ENCODE measurements at regions not wholly inside any gene's neighbourhood (a gene's known extent, or its start where the extent isn't known, plus 50 kb on each side); places are given as distances from the start of the nearest gene placed in this dataset.
"Not testable (repeated sequence)": the region's sequence is repeated elsewhere in the genome, so short reads cannot be mapped to it uniquely, and the experiment has no call there.

DNA sequence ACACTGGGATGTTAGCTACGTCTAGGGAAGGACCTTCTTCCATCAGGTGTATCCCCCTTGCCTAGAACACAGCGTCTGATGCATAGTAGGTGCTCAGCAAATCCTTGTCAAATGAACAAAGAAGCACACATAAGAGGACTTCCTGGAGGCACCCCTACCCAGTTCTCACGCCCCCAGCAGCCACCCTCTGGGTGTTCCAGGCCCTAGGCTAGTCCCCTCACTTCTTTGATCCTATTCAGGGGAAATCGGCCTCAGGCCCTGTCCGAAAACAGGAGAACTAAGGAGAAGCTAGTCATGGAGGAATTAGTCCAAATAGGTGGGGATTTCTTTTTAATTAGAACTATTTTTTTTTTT is 84.7 kb upstream of the SIRPA start:
- no peak for DNase-seq

DNA sequence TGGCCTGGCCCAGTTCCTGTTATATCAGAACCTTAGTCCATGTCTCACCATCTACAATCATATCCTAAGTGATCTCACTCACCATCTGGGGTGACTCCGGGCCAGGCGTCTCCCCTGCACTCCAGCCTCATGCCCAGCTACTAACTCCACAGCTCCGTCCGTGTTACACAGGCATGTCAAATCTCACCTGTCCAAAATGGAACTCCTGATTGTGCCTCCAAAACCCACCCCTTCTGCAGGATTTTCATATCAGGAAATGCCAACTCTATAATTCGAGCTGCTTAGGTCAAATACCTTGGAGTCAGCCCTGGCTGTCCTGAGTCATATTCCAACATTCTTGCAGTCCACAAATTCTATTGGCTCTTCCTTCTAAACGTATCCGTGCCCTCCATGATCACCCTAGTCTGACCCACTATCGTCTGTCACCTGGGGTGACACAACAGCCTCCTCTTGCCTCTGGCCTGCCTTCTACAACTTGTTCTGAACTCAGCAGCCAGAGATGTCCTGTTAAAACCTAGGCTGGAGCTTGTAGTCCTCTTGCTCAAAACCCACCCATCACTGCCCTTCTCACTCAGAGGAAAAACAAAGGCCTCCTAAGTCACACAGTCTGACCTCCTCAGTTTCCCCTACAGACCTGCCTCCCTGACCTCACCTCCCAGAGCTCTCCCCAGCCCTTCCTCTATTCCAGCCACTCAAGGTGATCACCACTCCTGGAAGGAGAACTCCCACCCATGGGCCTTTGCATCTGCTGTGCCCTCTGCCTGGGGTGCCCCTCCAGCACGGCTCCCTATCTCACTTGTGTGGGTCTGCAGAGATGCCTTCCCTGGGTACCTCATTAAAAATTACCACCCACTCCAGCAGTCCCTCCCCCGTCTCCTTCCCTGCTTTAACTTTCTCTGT is 85.3 kb upstream of the SIRPA start:
- no peak for DNase-seq

DNA sequence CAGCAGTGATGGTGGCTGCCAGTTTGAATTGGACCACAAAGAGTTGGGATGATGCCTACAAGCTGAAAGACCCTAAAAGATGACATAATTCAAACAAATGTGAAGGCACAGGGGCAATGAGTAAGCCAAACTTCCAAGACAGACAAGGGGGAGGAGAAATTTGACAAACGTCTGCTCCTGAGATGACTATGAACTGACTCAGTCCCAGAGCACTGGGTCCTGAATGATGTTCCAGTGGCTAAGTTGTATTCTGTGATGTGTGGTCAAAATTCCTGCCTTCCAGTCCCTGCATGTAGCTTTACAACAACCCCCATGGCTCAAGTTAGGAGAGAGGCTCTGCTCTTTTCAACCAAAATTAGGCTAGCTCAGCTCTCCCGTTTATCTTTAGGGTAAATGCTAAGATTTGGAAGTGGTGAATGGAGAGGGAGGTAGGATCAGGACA is 86.1 kb upstream of the SIRPA start:
- DNase-seq, result no peak

DNA sequence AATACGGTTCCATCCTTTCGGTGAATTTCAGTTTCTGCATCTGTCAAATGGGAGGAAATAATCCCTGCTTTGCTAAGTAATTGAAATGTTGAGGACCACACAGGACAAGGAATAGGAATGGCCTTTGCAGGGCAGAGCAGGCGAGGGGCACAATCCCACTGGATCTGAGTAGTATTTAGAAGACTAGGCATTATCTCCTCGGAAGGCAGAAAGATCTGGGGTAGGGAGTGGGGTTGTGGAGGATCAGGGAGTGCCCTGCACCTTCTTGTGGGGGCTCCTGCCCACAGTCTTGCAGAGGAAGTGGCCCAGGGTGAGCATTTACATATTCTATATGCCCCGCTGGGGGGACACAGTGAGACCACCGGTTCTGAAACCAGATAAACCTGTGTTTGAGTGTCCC is 87.1 kb upstream of the SIRPA start:
- DNase-seq, result no peak

DNA sequence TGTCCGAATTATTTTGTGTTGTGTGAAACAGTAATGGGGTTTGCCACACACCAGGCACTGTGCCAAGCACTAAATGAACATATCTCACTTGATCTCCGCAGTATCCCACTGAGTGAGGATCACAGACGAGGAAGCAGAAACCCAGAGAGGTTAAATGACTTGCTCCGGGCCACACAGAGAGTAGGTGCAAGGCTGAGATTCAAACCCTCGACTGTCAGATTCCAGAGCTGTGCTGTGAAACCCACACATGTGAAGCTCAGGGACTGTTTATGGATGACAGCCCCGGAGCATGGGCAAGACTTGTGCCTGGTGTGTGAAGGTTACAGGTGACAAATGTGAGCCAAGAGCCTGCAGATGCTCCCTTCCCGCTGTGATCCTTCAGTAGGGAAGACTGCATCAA is 87.8 kb upstream of the SIRPA start:
- DNase-seq, result no peak

DNA sequence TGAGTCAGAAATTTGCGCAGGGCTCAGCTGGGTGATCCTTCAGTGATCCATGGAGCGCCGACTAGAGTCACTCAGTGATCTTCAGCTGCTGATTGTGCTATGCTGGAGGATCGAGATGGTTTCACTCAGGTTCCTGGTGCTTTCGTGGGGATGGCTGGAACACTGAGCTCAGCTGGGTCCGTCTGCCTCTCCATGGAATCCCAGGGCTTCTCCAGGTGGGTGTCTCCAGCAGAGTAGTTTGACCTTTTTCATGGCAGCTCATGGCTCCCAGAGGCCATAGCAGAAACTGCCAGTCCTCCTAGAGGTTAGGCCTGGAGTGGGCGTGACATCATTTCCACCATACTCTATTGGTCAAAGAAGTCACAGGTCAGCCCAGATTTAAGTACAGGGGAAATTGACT is 88.8 kb upstream of the SIRPA start:
- no peak for DNase-seq

DNA sequence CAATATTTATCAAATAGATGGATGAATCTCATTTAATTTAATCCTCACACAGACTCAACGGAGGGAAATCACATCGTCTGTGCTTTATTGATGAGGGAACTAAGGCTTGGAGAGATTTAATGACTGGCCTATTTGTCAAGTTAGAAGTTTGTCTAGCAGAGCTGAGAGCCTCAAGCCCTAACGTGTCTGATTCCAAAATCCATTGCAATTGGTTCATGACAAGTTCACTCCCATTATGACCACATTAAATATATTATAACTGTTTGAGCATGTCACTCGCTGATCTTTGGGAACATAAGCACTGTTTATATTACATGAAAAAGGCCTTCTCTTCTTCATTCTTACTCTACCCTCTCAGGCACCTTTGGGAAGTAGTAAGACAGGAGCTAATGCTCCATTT is 89.4 kb upstream of the SIRPA start:
- DNase-seq, result no peak

DNA sequence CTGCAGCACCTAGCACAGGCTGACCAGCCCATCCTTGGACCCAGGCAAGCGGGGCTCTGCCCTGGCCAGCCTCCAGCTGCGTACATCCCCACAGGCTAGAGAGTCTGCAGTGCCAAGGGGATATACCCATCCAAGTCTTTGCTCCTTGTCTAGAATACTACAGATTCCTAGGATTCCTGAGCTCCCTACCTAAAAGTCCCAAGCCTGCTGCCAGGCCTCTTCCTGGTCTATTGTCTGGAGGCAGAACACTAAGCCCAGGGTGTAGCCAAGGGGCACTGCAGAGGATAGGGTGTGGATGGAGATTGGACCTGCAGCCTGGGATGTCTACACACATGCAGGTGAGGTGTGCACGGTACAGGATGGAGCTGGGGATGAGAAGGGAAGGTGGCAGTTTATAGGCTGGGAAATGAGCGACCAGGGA is 90.0 kb upstream of the SIRPA start:
- DNase-seq, result no peak

DNA sequence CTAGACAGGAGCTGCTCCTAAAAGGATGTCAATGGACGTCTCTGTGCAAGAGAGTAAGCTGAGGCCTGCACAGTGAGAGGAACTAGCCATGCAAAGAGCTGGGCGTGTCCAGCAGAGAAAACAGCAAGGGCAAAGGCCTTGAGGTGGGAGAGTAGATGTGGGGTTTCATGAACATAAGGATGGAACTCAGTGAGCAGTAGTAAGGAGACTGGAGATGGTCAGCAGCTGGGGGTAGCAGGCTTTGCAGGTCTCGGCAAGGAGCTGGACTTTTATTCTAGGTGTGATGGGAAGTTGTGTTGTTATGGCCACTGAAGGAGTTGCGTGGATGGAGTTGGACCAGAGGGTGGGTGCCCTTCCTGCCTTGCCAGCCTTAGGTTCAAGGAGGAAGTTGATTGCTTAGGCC is 90.7 kb upstream of the SIRPA start:
- no peak for DNase-seq

DNA sequence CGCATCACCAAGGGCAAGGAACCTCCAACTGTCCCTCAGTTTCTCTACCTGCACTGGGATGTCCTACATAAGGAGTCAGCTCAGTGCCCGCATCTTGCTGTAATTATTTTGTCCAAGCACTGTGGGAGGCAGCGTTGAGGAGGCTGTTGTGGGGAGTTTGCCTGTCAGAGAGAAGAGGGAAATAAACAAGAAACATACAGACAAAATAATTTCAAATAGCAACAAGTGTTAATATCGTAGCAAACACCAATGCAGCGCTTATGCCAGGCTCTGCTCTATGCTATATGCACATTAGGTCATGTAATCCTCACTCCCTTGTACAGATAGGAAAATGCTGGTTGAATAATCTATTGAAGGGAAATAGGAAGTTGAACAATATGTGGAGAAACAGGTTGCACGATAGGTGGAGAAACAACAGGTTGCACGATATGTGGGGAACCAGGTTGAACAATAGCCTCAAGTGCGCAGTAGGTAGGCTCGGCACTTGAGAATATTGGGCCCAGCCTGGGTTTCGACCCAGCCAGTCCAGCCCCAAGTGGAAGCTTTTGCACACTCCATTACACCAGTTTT is 91.2 kb upstream of the SIRPA start:
- DNase-seq, result no peak

DNA sequence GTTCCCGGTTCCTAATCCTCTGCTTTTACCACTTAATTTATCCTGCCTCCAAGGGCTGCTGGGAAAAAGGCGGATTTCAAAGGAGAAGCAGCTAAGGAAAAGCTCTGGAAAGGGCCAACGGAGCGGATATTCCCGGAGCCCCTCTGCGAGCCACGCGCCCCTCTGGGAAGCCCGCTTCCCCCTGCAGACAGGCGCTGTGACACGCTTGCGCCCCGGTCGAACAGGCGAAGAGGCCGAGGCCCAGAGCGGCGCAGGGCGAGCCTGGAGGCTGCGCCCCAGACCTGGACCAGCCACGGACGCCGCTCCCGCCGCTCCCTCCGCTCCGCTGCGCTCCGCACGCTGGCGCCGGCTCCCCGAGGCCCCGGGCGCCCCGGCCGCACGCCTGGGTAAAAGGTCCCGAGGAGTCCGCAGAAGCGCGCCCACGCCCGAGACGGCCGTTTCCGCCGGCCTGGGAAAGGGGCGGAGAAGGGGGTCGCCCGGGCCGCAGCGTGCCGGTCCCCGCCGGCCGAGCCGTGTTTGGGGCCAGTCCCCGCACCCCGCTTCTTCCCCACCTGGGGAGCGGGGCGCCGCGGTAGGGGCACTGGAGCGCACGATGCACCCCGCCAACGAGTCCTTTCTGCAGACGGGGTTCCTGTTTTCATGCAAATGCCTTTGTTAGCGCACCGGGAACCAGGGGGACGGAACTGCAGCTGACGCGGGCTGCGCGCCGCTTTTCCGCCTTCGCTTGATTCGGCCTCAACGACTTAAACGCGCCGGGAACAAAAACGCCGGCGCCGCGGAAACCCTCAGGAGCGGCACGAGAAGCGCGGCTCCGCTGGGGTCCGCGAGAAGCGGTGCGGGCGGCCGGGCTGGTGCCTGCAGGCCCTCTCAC is 91.9 kb upstream of the SIRPA start:
- peak; percentile 64 to 67 for DNase-seq

DNA sequence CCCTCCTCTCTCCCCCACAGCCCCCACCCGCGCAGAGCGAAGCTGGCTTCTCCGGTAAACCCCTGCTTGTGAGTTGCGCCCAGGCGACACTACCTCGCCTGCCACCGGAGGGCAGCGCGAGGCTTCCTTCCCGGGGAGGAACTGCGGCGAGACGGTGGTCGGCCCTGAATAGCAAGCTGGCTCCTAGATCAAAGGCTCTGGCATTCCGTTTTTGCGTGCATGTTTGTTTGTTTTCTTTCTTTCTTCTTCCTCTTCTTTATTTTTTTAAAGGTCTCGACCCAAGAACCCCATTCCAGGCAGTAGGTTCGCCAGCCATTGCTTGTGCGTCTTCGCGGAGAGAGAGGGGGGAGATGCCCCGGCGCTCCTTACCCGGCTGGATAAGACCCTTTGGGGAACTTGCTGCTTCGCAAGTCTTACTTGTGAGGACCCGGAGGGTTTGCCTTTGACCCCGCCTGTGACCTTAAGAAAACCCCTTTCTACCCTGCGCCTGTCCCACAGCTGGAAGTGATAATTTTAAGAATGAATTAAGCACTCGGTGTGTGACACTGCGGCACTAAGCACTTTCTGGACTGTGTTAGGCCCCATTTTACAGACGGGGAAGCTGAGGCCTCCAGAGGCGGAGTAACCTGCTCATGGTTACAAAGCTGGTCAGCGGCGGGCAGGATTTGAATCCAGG is 92.7 kb upstream of the SIRPA start:
- DNase-seq, result peak; percentile 34 to 54

DNA sequence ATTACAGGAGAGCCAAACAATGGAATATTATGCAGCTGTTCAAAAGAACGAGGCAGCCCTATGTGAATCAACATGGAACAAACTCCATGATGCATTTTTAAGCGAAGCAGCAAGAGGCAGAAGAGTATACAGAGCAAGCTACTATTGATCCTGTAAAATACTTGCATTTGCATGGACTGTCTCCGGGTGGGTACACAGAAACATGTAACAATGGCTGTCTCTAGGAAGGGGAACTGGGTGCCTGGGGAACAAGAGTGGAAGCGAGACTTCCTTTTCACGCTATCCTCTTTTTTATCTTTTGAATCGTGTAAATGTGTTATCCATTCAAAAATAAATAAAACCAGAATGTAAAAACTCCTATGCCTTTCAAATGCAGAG is 93.3 kb upstream of the SIRPA start:
- DNase-seq, result no peak

DNA sequence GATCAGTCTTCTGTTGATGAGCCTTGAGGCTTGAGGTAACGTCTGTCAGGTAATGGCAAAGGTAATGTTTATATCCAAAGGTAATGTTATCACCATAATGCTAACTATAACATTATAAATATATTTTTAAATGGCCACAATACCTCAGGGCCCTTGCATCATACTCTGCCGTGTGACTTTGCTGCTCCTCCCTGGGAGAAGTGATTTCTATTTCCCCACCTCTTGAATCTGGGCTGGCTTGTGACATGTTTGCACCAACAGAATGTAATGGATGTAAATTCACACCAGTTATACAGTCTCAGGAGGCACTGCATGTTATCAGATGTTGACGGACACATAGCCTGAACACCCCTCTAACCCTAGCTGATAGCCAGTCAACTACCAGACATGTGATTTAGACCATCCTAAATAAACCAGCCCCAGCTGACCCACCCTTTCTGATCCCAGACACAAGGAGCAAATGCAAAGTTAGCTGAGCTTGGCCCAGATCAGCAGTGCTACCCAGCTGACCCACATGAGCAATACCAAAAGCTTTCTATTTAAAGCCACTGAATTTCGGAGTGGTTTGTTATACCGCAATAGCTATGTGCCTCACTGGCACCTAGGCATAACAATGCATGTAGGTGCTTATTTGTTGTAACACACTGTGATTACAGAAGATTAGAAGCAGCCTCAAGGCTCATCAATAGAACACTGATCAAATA is 93.8 kb upstream of the SIRPA start:
- DNase-seq, result no peak

DNA sequence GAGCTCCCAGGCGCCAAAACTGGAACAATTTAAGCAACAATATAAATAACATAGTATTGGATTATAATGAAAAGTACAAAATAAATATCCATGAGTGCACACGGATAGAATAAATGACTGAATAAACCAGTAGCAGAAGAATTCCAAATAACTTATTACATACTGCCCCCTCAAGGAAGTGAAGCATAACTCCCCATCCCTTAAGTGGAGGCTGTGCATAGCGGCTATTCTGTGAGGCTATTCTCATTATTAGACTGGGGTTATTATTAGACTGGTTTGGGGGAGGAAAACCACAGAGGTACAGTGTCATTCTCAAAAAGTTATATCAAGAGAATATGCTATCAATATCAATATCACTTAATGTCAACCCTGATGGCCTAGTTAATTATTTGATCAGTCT is 94.4 kb upstream of the SIRPA start:
- DNase-seq, result no peak

DNA sequence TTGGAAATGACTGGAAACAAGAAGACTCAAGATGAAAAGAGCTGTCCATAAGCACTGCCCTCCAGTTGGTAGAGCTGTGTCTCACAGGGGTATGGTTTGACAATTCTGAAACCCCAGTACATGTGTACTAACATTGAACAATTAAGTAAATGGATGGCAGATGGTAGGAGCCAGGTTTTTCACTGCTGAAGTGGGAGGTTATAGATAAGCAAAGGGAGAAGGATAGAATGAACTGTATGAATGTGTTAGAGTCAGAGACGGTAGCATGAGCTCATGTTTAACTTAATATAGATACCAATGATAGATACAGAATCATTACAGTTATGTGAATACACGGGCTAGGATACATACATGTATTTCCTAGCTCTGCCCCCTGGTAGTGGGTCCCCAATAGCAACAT is 95.0 kb upstream of the SIRPA start:
- no peak for DNase-seq

DNA sequence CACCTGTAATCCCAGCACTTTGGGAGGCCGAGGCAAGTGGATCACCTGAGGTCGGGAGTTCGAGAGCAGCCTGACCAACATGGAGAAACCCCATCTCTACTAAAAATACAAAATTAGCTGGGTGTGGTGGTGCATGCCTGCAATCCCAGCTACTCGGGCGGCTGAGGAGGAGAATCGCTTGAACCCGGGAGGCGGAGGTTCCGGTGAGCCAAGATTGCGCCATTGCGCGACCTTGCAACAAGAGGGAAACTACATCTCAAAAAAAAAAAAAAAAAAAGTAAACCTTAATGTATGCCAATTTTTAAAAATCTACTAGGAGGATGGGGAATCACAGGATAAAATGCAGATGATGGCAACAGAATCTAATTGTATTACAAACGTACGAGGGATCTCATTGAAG is 95.5 kb upstream of the SIRPA start:
- not testable (repeated sequence) for DNase-seq

DNA sequence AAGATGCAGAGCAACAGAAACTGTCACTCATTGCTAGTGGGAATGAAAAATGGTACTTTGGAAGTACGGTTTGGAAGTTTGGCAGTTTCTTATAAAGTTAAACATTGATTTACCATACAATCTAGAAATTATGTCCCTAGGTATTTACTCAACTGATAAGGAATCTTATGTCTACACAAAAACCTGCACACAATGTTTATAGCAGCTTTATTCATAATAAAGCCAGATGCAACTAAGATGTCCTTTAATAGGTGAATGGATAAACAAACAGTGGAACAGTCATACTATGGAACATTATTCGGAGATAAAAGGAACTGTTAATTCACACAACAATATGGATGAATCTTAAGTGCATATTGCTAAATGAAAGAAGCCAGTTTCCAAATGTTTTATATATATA is 96.2 kb upstream of the SIRPA start:
- DNase-seq, result no peak

DNA sequence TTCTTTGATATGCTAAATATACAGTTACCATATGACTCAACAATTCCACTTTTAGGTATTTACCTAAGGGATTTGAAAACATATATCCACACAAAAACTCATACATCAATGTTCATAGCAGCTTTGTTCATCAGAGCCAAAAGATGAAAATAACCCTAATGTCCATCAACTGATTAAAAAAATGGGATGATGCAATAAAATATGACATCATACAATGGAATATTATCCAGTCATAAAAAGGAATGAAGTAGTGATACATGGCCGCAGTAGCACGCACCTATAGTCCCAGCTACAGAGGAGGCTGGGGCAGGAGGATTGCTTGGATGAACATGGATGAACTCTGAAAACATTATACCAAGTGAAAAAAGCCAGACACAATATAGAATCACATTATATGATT is 101.4 kb upstream of the SIRPA start:
- DNase-seq, result no peak

DNA sequence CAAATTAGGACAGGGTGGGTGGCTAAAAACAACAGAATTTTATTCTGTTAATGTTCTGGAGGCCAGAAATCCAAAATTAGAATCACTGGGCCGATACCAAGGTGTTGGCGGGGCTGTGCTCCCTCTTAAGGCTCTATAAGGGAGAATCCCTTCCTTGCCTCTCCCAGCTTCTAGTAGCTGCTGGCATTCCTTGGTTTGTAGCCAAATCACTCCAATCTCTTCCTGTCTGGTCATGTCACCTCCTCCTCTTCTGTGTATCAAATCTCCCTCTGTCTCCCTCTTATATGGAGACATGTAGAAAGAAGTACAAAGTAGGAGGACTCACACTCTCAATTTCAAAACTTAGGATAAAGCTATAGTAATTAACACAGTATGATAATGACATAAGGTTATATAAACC is 102.9 kb upstream of the SIRPA start:
- DNase-seq, result no peak

DNA sequence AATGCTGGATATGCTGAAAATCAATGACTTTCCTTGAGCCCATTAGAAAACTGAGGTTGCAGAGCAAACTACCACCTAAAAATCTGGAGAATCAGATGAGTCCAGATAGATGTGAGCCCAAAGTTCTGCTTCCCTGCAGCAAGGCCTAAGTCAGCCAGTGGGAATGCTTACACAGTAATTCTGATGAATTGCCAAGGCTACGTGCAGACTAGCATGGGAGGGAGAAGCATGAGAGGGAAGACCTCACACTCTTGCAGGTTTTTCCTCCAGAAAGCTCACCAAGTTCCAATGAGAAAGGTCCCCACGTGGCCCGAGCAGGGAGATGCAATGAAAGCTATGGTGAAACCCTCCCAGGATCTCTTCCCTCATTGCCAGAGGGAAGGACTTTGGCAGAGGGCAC is 104.8 kb upstream of the SIRPA start:
- no peak for DNase-seq

DNA sequence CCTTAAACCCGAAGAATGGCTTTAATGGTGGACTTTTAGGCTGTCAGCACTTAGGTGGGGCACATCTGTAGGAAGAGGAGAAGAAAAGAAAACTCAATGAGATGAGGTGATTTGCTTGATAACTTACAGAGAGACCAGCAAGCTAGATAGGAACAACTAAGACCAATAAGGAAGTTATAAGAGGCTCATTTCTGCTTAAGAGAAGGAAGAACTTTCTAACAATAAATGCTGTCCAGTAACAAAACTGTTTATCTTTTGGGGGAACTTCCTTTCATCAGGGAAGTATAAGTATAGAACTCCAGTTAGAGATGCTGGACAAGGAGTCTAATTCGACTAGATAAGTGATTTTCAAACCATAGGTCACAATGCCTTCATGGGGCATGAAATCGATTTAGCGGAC is 107.2 kb upstream of the SIRPA start:
- DNase-seq, result no peak

DNA sequence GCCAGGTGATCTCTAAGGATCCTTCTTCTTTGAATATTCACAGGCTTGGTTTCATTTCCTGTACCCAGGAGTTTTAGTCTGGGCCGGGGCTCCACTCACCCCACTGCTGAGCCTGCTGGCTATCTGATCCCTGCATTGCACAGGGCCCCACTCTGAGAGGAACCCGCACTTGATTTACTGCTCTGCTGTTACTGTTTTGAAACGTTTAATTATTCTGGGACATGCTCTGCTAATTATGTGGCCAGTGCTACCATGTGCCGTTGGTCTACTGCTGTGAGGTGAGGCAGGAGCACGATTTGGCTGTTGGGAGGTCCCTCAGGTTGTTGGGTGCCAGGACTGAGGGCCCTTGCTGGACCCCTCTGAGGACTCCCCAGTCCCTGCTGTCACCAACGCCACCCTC is 108.7 kb upstream of the SIRPA start:
- DNase-seq, result no peak
